ENCODE measurements at regions not wholly inside any gene's neighbourhood (a gene's known extent, or its start where the extent isn't known, plus 50 kb on each side); places are given as distances from the start of the nearest gene placed in this dataset.

DNA sequence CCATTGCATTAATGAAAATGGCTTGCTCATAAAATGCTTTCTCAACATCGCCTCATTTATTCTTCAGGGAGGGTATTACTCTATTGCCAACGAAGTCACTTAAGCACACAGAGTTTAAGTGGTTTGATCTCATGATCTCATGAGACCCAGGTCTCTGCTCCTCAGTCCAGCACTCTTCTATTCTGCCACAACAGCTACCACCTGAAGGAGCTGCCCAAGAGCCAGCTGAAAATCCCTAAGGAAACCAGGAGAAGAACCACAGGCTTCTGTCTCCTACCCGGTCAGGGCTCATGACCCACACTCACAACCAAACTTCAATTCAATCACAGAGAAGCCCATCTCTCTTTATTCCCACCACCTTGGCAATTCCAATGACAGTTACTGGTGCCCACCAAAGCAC, 85.5 kb upstream of the GPM6B start:
- DNase-seq = no peak

DNA sequence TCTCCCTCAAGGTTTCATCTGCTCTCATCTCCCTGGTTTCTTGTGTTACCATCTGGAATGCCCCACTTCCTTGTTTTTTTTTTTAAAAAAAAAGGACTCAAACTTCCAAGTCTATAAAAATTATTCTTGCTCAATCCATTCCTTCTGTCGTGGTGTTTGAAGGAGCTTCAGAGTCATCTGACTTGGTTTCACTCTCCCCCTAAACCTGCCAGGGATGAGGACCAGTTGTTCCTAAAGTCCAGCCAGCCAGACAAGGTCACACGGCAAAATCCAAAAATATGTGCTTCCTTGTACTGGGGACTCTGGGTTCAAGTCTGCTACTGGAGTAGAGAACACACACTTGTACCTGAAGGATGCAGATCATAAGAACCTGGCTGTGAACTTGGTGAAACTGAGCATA, 84.5 kb upstream of the GPM6B start:
- no peak for DNase-seq

DNA sequence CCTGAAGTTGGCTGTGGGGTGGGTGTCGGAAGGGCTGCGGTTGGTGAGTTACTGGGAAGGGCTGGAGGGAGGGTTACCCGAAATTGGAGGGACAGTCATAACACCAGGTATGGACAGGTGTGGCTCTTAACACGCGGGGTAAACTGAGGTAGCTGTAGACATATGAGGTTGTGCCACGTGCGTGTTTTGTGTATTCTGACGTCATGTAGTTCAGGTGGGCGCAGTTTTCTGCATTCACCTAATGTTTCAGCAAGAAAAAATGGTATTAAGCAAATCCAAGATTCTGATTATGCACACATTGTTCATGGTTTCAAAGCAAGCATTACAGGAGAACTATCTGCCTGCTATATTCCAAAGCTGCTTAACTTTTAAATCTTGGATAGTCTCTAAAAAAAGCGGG, 83.5 kb upstream of the GPM6B start:
- DNase-seq = no peak

DNA sequence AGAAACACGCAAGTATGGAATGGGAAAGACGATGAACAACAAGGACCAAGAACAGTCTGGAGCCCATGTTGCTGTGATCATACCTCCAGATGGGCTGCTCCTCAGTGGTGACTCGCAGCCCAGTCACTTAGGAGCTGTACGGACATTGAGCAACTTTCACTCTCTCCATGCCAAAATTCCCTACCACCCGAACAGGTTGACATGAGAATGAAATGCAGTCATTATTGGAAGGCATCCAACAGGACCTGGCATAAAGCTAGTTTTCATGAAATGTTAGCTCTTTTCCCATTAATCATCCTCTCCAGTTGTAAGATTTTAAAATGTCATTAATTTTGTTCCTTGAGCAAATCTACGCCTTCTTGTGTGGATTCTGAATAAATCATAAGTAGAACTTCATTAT, 82.7 kb upstream of the GPM6B start:
- no peak for DNase-seq

- no peak for DNase-seq
These were observed 81.7 kb upstream of the GPM6B start for GRCh38 chrX:13898603-13899002.

- DNase-seq = no peak
These were observed 81.2 kb upstream of the GPM6B start for GRCh38 chrX:13898083-13898482.

DNA sequence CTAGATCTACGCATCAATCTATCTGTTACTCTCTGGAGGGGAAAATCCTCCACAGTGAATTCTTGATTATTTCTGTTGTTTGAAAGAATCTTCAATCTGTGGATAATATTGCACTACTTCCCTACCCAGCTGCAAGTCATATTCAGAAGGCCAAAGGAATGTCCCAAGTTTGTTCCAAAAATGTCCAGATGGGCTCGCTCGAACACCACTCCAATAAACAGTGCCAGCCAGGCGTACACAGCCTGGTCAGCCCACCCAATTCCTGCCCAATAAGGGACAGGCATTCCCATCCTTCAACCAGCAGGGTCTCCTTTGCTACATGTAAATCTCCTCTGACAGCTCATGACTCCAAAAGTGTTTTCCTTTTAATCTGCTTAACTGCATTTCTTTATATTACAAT, 80.7 kb upstream of the GPM6B start:
- DNase-seq = no peak

- no peak for DNase-seq
These were observed 78.1 kb upstream of the GPM6B start for GRCh38 chrX:13894888-13895565.

GRCh38 chrX:13893826-13894225, 76.9 kb upstream of the GPM6B start:
- DNase-seq = no peak

- no peak for DNase-seq
These were observed 76.0 kb upstream of the GPM6B start for GRCh38 chrX:13892856-13893255.

GRCh38 chrX:13891377-13892140, 74.7 kb upstream of the GPM6B start:
- no peak for DNase-seq

DNA sequence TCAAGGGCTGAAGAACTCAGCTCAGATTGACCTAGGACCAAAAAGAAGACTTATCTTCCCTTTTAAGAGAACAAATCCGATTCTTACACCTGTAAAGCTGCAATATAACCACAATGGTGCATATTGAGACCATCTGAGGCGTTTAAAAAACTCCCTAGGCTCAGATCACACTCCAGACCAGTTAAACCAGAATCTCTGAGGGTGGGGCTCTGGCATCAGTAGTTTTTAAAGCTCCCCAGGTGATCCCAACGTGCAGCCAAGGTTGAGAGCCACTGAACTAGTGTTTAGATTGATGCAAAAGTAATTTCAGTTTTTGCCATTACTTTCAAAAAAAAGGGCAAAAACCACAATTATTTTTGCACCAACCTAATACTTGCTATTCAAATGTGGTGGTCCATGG, 73.9 kb upstream of the GPM6B start:
- DNase-seq = no peak

DNA sequence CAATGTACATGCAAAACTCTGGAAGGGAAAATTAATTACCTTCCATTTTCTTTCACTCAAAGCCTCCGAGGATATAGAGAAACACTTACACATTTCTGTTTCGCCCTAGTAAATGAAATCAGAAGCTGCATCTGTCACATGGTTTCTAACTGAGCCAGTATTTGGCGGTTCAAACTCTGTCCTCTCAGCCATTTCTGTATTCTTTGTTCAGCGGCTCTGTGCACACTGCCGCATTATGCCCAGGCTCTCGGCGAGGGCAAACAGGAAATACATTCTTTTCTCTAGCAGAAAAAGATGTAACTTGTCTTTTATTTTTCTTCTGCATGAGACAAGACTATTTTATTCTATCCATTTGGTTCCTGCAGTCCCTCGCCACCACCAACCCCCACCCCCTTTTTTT, 71.4 kb upstream of the GPM6B start:
- DNase-seq = no peak

GRCh38 chrX:13885591-13885990, 68.7 kb upstream of the GPM6B start:
- no peak for DNase-seq

- DNase-seq = no peak
These were observed 59.8 kb upstream of the GPM6B start for GRCh38 chrX:13876652-13877051.

DNA sequence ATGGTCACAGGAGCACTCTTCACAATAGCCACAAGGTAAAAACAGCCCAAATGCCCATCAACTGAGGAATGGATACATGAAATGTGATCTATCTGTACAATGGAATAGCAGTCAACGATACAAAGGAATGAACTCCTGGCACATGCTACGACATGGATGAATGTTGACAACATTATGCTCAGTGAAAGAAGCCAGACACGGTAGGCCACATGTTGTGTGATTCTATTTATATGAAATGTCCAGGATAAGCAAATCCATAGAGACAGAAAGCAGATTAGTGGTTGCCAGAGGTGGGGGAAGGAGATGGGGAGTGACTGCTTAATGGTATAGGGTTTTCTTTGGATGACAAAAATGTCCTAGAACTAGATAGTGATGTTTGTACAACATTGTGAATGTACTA, 58.7 kb upstream of the GPM6B start:
- no peak for DNase-seq

GRCh38 chrX:13868591-13868990, 51.7 kb upstream of the GPM6B start:
- DNase-seq = no peak
